Mammary epithelial cell (primary cell): ENCODE measurements at regions not wholly inside any gene's neighbourhood (a gene's known extent, or its start where the extent isn't known, plus 50 kb on each side); places are given as distances from the start of the nearest gene placed in this dataset.

ENCODE experiments used
- CTCF ChIP-seq, 2 donors: IDR thresholded peaks in 1 of 2; conservative IDR thresholded peaks in 1 of 2; 2 replicates each; pipeline ENCODE4 v1.5.1; 2011 to 2012; ENCODE audit warnings: inconsistent platforms in 2 of 2, low read length in 2 of 2, mild to moderate bottlenecking in 2 of 2, control low read depth in 1 of 2, low read depth in 1 of 2; ENCODE audit not compliant: insufficient read depth in 1 of 2; ENCODE audit errors: extremely low read depth in 1 of 2
- EZH2 ChIP-seq: IDR thresholded peaks from 2 replicates; pipeline ENCODE4 v1.6.1; 2012; ENCODE audit warnings: low read length, inconsistent platforms, borderline replicate concordance

- TF ChIP-seq EZH2 (no peak), CTCF (conservative IDR thresholded peaks at IDR 0.05 in 1 of 2, IDR thresholded peaks at IDR 0.05 in 1 of 2; ENCODE audit: extremely low read depth in 1 of 2, insufficient read depth in 1 of 2, low read depth in 1 of 2, low read length in 2 of 2) (no peak)
These were observed 397.3 kb downstream of the SHANK2 start for GRCh38 chr11:70854901-70855556.
